Tibial nerve (tissue), 4 donors: ENCODE measurements at regions not wholly inside any gene's neighbourhood (a gene's known extent, or its start where the extent isn't known, plus 50 kb on each side); places are given as distances from the start of the nearest gene placed in this dataset.
"Not testable (repeated sequence)": the region's sequence is repeated elsewhere in the genome, so short reads cannot be mapped to it uniquely, and the experiment has no call there.

Source experiments
- DNase-seq, 2 donors: peaks; one replicate each; pipeline ENCODE4 v3.0.0-alpha.2; 2019; ENCODE audit warnings: low spot score in 2 of 2
- H3K27ac ChIP-seq, 4 donors: fragments of 200-600 bp; sonication (generic) in 3 of 4; one replicate each; pipeline ENCODE4 v1.5.1; 2017 to 2019; ENCODE audit warnings: mild to moderate bottlenecking in 1 of 4
- H3K27me3 ChIP-seq, 2 donors: fragments of 200-600 bp; sonication (generic) in 1 of 2; one replicate each; pipeline versions ENCODE4 v1.5.1 to v1.6.0; 2017 to 2019
- H3K36me3 ChIP-seq, 3 donors: fragments of 200-600 bp; sonication (generic); one replicate each; pipeline ENCODE4 v1.5.1; 2018 to 2019
- H3K4me1 ChIP-seq, 4 donors: fragments of 200-600 bp; sonication (generic) in 3 of 4; one replicate each; pipeline ENCODE4 v1.5.1; 2017 to 2019
- H3K4me3 ChIP-seq, 4 donors: fragments of 200-600 bp; sonication (generic) in 3 of 4; one replicate each; pipeline ENCODE4 v1.5.1; 2017 to 2019; ENCODE audit warnings: mild to moderate bottlenecking in 1 of 4, moderate library complexity in 1 of 4
- H3K9me3 ChIP-seq, 4 donors: fragments of 200-600 bp; sonication (generic) in 3 of 4; one replicate each; pipeline ENCODE4 v1.5.1; 2017 to 2019
- CTCF ChIP-seq, 5 experiments: fragments of 200-600 bp in 3 of 5; fragments of 450-650 bp in 2 of 5; sonication (generic) in 3 of 5; IDR thresholded peaks; one replicate each; pipeline ENCODE4 v1.5.1; 2016 to 2019; ENCODE audit warnings: antibody characterized with exemption in 5 of 5, mild to moderate bottlenecking in 3 of 5, moderate library complexity in 2 of 5
- EP300 ChIP-seq, 2 donors: sonication (generic); formaldehyde crosslinking; IDR thresholded peaks; one replicate each; pipeline ENCODE4 v1.6.1; 2017; ENCODE audit warnings: antibody characterized with exemption in 2 of 2, mild to moderate bottlenecking in 1 of 2
- POLR2A ChIP-seq, 2 donors: fragments of 450-650 bp; IDR thresholded peaks; one replicate each; pipeline ENCODE4 v1.6.1; 2017; ENCODE audit warnings: antibody characterized with exemption in 2 of 2, mild to moderate bottlenecking in 2 of 2, moderate library complexity in 2 of 2
- WGBS, 2 donors: methylation state at CpG; one replicate each; pipeline ENCODE4 v1.1.5; 2018; 5-methylcytosine and 5-hydroxymethylcytosine counted together

GRCh38 chr3:153513236-153513635 is 351.2 kb downstream of the RAP2B start:
- 12 to 22% methylated on average over 1 of the region's 1 CpG for WGBS, 2 donors
- no peaks in the 10 kb centered on the region for H3K4me1 ChIP-seq
- no peak for DNase-seq
- TF ChIP-seq CTCF (IDR thresholded peaks at IDR 0.05) (peak in 1 of 5 experiments; percentile 10), POLR2A (IDR thresholded peaks at IDR 0.05) (no peak), EP300 (IDR thresholded peaks at IDR 0.05) (no peak)
- no peak overlapping the region for H3K4me3 ChIP-seq
- H3K27ac ChIP-seq: no peak overlapping the region
- H3K9me3 ChIP-seq: peaks cover 0 to 8% (median 0%) of the 10 kb centered on the region in 4 donors
- no peaks in the 10 kb centered on the region for H3K27me3 ChIP-seq
- no peaks in the 10 kb centered on the region for H3K36me3 ChIP-seq

DNA sequence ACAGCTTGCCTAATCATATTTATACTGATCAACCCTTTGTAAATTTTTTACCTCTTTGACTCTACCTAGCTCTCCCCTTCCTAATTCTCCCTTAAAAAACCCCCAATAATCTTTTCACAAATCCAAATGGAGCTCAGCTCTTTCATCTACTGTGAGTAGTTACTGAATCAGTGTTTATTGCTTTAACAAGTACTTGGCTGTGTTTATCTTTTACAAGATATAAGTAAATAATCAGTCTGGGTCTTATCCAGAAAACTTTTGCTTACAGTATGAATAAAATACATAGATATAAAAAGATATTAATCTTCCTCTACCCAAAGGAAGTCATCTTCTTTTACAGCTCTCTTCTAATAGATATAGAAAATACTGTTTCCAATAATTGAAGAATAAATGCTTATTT is 366.4 kb downstream of the RAP2B start:
- TF ChIP-seq POLR2A (IDR thresholded peaks at IDR 0.05) (no peak), EP300 (IDR thresholded peaks at IDR 0.05) (no peak), CTCF (IDR thresholded peaks at IDR 0.05) (no peak)
- peaks cover 0 to 20% (median 9%) of the 10 kb centered on the region in 4 donors for H3K9me3 ChIP-seq
- H3K4me1 ChIP-seq: no peaks in the 10 kb centered on the region
- H3K27me3 ChIP-seq: no peaks in the 10 kb centered on the region
- no peak for DNase-seq
- H3K36me3 ChIP-seq: no peaks in the 10 kb centered on the region
- H3K4me3 ChIP-seq: no peak overlapping the region
- H3K27ac ChIP-seq: no peak overlapping the region

GRCh38 chr3:153539263-153539662 is 377.2 kb downstream of the RAP2B start:
- H3K4me3 ChIP-seq: no peak overlapping the region
- H3K36me3 ChIP-seq: no peaks in the 10 kb centered on the region
- no peak for TF ChIP-seq POLR2A (IDR thresholded peaks at IDR 0.05)
- TF ChIP-seq EP300 (IDR thresholded peaks at IDR 0.05): no peak
- TF ChIP-seq CTCF (IDR thresholded peaks at IDR 0.05): no peak
- no peak overlapping the region for H3K27ac ChIP-seq
- DNase-seq: no peak
- 58 to 83% methylated on average over 1 of the region's 1 CpG for WGBS, 2 donors
- H3K4me1 ChIP-seq: no peaks in the 10 kb centered on the region
- H3K9me3 ChIP-seq: peaks cover 0 to 6% (median 0%) of the 10 kb centered on the region in 4 donors
- H3K27me3 ChIP-seq: no peaks in the 10 kb centered on the region

DNA sequence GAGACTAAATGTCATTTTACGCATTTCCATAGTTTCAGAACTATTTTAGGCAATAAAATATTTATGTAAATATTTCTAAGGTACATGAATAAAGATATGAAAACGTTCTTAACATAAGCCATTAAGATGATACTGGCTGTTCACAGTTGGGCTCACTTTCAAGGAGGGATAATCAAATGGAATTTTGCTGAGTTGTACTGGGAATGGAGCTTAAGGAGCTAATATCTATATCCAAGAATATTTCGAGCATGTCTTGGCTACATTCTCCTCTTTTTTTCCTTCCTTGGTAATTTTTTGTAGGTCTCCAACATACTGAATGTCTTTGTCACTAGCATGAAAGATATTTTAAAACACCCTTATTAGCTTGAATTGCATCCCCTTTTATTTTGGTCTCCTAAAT is 383.4 kb downstream of the RAP2B start:
- no peak for DNase-seq
- TF ChIP-seq CTCF (IDR thresholded peaks at IDR 0.05) (no peak), POLR2A (IDR thresholded peaks at IDR 0.05) (no peak), EP300 (IDR thresholded peaks at IDR 0.05) (no peak)
- no peak overlapping the region for H3K4me3 ChIP-seq
- no peaks in the 10 kb centered on the region for H3K4me1 ChIP-seq
- no peaks in the 10 kb centered on the region for H3K36me3 ChIP-seq
- 67 to 76% methylated on average over 3 of the region's 3 CpGs for WGBS, 2 donors
- no peaks in the 10 kb centered on the region for H3K9me3 ChIP-seq
- no peak overlapping the region for H3K27ac ChIP-seq
- H3K27me3 ChIP-seq: no peaks in the 10 kb centered on the region

DNA sequence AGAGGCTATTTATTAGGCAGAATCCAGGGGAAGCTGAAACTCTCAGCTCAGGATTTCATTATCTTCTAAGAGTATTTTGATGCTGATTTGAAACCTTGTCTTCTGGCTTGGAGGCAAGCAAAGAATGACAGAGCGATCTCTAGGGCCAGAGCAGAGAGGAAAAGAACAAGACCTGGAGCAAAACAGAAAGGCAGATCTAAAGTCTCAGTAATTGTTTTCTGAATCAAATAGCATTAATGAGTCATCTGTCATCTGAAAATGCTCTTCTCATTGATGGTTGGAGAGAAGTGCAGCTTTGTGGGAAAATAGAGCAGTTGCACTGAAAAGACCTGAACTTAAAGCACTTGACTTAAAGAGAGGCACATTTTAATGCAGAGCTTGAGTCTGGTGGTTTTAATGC is 385.9 kb downstream of the RAP2B start:
- no peak for DNase-seq
- TF ChIP-seq CTCF (IDR thresholded peaks at IDR 0.05) (no peak), POLR2A (IDR thresholded peaks at IDR 0.05) (no peak), EP300 (IDR thresholded peaks at IDR 0.05) (no peak)
- 92 to 97% methylated on average over 1 of the region's 1 CpG for WGBS, 2 donors

DNA sequence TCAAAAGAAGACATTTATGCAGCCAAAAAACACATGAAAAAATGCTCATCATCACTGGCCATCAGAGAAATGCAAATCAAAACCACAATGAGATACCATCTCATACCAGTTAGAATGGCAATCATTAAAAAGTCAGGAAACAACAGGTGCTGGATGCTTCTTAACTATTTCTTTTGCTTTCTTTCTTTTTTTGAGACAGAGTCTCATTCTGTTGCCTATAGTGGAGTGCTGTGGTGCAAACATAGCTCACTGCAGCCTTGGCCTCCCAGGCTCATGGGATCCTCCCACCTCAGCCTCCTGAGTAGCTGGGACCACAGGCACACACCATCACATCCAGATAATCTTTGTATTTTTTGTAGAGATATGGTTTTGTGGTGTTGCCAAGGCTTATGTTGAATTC is 387.7 kb downstream of the RAP2B start:
- not testable (repeated sequence) for H3K4me1 ChIP-seq, DNase-seq, H3K27me3 ChIP-seq, H3K4me3 ChIP-seq, H3K9me3 ChIP-seq, H3K36me3 ChIP-seq, H3K27ac ChIP-seq

More for the DNA sequence above, 385.9 kb downstream of the RAP2B start:
- Histone ChIP-seq H3K9me3 (no peaks in the 10 kb centered on the region), H3K27ac (no peak overlapping the region), H3K4me1 (no peaks in the 10 kb centered on the region), H3K4me3 (no peak overlapping the region), H3K27me3 (no peaks in the 10 kb centered on the region), H3K36me3 (no peaks in the 10 kb centered on the region)
